SW 1271 (cell line): ENCODE measurements at regions not wholly inside any gene's neighbourhood (a gene's known extent, or its start where the extent isn't known, plus 50 kb on each side); places are given as distances from the start of the nearest gene placed in this dataset.

Experiments used
- DNase-seq, 2 experiments: peaks; one replicate each; lab custom pipeline; 2025; lab: John Stamatoyannopoulos, UW

- DNase-seq: no peak
Measured at GRCh38 chr2:122884889-122885288, 1129.4 kb downstream of the TSN start.

DNA sequence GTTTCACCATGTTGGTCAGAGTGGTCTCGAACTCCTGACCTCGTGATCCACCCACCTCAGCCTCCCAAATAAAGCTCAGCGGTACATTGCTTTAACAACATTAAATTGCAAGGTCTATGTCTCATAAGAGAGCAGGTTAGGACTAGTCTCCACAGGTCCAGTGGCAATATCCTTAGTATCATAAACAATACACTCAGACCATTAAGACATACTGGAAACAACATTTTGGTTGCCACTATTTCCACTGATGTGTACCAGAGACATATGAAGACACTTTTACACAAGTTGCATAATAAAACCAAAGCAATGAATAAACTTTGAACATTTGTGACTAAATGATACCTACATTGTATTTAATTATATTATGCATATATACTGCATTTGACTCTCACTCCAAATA is 1130.0 kb downstream of the TSN start:
- DNase-seq: no peak

GRCh38 chr2:122886479-122887145 is 1131.2 kb downstream of the TSN start:
- DNase-seq: no peak

DNA sequence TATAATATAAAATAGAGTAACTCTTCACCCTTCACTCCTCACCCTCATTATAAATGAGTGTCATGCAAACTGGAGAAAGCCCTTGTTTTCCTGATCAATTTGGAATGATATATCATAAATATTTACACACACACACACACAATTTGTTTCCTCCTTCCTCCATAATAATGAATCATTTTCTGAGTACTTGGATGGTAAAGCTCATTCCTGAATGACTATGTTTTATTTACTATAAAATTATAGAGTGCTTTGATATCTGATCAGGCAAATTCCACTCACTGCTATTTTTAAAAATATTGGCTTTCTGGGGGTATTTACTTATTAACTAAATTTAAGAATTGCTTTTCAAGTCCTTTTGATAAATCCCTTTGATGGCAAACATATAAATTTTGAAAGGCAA is 1125.5 kb upstream of the CNTNAP5 start:
- no peak for DNase-seq

GRCh38 chr2:122905431-122905830 is 1119.7 kb upstream of the CNTNAP5 start:
- no peak for DNase-seq

DNA sequence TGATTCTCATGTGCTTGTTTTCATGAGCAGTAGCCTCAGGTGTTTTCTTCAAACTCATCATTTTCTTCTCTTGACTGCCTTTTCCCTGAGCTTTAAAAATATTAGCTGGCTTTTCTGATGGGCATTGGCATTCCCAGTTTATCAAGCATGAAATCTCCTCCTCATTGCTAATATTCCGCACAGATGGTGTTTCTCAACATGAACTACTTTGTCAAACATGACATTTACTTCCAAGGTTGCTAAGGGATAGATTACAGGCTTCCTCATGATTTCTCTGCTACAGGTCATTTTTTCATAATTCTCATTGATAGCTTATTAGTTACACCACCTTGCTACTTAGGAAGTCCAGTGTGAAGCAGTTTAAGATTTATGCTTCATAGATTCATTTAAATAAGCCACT is 1116.9 kb upstream of the CNTNAP5 start:
- no peak for DNase-seq

- no peak for DNase-seq
Measured at GRCh38 chr2:122927197-122927596, 1097.9 kb upstream of the CNTNAP5 start.

GRCh38 chr2:122927710-122928557 is 1097.2 kb upstream of the CNTNAP5 start:
- no peak for DNase-seq

DNA sequence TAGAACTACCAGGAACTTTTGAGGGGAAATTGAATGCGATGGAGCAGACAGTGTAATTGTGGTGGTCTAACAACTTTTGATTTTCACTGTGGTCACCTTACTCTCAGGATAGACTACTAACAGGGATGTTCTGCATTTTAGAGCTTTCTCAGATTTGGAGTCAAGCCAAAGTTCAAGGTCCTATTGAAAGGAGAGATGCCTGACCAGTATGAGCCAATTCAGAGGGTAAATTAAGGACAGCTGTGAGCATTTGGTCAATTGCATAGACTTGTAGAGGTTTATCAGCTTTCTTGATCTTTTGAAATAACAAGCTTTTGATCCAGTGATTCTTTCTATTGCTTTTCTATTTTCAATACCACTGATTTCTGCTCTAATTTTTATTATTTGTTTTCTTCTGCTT is 1095.7 kb upstream of the CNTNAP5 start:
- DNase-seq: no peak

DNA sequence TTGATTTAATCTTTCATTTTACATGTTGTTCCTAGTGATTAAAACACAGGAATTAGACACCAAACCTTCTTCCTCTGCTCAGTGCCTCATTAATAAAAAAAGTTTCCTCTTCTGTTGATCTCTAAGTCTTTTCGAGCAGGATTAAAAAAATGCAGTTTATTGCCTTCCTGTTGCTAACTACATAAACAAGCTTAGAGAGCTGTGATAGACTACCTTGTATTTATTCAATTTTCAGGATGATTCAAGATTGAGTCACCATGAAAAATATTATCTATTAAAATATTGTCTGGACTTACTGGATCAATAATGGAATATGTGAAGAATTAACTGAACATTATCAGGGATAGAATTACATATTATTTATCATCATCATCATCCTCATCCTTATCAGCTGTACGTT is 1089.6 kb upstream of the CNTNAP5 start:
- no peak for DNase-seq

DNA sequence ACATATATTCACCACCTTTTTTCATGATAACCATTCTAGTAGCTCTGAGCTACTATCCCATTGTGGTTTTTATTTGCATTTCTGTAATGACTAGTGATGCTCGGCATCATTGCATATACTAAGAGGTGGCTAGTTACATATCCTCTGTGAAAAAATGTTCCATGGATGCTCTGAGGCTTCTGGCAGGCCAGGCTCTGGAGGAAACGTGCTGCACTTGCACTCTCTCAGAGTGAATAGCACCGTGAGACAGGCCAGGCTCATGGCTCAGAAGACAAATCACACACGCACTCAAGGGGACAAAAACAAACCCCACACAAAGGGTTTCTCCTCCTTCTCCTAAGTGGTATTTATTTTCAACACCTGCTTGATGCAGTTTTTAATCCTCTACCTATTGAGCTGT is 1085.3 kb upstream of the CNTNAP5 start:
- no peak for DNase-seq

- DNase-seq: no peak
Measured at GRCh38 chr2:122949523-122949922, 1075.6 kb upstream of the CNTNAP5 start.

GRCh38 chr2:122955776-122956175 is 1069.3 kb upstream of the CNTNAP5 start:
- no peak for DNase-seq

- peak; percentile 0 to 43 for DNase-seq
Measured at GRCh38 chr2:122960759-122961641, 1064.1 kb upstream of the CNTNAP5 start.

DNA sequence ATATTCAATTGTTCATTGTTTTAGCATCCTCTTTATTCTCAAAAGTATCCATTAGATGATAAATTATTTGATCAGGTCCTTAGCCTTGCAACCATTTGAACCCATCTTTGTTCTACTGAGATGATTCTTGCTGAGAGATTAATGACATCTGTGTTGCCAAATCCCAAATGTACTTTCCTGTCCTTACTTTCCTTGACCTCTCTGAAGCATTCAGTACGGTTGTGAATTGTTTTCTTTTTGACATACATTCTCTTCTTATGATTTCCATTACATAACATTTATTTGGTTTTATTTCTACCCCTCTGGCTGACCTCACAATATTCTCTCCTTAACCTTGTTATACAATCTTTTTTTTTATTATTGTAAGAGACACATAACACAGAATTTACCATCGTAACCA is 1058.6 kb upstream of the CNTNAP5 start:
- no peak for DNase-seq

DNA sequence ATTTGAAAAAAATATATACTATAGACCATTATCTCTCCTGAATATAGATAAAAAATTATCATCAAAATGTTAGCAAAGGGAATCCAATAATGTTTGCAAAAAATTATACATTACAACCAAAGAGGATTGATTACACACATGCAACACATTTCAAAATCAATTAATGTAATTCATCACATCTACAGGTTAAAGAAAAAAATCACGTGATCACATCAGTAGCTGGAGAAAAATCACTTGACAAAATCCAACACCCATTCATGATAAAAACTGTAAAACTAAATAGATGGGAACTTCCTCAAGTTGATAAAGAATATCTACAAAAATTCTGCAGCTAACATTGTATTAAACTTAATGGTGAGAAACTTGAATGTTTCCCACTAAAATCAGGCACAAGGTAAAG is 1047.5 kb upstream of the CNTNAP5 start:
- no peak for DNase-seq

- no peak for DNase-seq
Measured at GRCh38 chr2:122980671-122981070, 1044.4 kb upstream of the CNTNAP5 start.

DNA sequence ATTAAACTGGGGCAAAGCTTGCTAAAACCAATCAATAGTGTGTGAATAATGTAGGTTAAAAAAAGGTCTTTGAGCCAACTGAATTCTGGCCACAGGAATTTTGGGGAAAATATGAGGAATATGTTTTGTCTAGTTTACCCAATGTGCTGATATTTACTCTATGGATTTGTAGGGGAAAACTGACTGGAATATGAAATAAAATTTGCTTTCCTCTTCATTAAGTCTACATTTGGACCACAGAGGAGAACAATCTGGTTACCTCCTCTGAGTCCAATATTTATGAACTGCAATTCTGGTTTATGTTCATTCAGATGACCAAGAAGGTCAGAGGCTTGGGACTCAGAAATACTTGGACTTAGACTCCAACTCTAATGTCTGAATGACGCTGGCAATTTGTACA is 1042.2 kb upstream of the CNTNAP5 start:
- no peak for DNase-seq

- DNase-seq: no peak
Measured at GRCh38 chr2:122988395-122989221, 1036.5 kb upstream of the CNTNAP5 start.

GRCh38 chr2:122993592-122993991 is 1031.5 kb upstream of the CNTNAP5 start:
- DNase-seq: no peak

DNA sequence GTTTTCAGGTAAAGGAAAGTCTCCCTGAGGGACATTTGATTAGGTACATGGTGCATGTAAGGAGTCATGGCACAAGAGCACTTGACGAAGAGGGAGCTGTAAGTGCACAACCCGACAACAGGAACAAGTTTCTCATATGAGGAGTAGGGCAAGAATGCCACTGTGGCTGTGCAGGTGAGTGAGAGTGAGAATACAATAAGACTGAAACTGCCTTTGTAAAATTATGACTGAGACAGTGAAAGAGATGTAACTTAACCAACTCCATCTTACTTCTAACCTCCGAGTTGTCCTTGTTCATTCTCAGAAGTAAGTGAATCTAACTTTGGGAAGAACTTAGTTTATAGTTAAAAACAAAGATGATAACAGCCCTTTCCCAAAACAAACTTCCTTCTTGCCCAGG is 1025.8 kb upstream of the CNTNAP5 start:
- no peak for DNase-seq

- no peak for DNase-seq
Measured at GRCh38 chr2:122999821-123000220, 1025.3 kb upstream of the CNTNAP5 start.
